ENCODE measurements at regions not wholly inside any gene's neighbourhood (a gene's known extent, or its start where the extent isn't known, plus 50 kb on each side); places are given as distances from the start of the nearest gene placed in this dataset.

- TF ChIP-seq SIN3A (IDR thresholded peaks at IDR 0.05; ENCODE audit: borderline replicate concordance, insufficient read depth, low read depth, low read length) = no peak
- Histone ChIP-seq H3K9me3 (ENCODE audit: control insufficient read depth, insufficient read depth, low read depth, low read length) (no peaks in the 10 kb centered on the region), H3K4me1 (ENCODE audit: control insufficient read depth, insufficient read depth, low read length) (0 out of 2 replicates have a peak, but pooled peaks cover 4% of the 10 kb centered on the region), H3K27ac (ENCODE audit: low read length) (no peak overlapping the region), H3K4me3 (ENCODE audit: low read depth in 2 of 2, low read length in 2 of 2) (no peak overlapping the region), H3K27me3 (ENCODE audit: control insufficient read depth, insufficient read depth, low read length) (no peaks in the 10 kb centered on the region), H3K36me3 (ENCODE audit: control insufficient read depth, insufficient read depth, low read length) (no peaks in the 10 kb centered on the region)
- CTCF ChIA-PET = no interaction called here
- no TSS peak for BruUV-seq (replicated peaks)
- in situ Hi-C loops (cut with HindIII; ENCODE audit: low pct_unique_long_range_greater_than_20kb, low sequenced_read_pairs) (no loop called here), intact Hi-C loops (cut with micrococcal nuclease; ENCODE audit: unreplicated experiment) (no loop called here)
- no peak for ATAC-seq
- POLR2A ChIA-PET = no interaction called here
- no peak for DNase-seq (ENCODE audit: low read depth, low spot score)
Measured at GRCh38 chr2:15734674-15735483, 143.2 kb downstream of the DDX1 start.

GRCh38 chr2:15735484-15736326 lies 144.0 kb downstream of the DDX1 start:
- no peak overlapping the region for H3K4me3 ChIP-seq (ENCODE audit: low read depth in 2 of 2, low read length in 2 of 2)
- TF ChIP-seq CTCF (IDR thresholded peaks at IDR 0.05) (no peak), REST (IDR thresholded peaks at IDR 0.05; ENCODE audit: insufficient read depth in 1 of 2, low read depth in 2 of 2, low read length in 1 of 2) (no peak), POLR2AphosphoS5 (IDR thresholded peaks at IDR 0.05; ENCODE audit: low read depth, low read length) (no peak), TCF7L2 (IDR thresholded peaks at IDR 0.05; ENCODE audit: low read depth, low read length) (no peak), SIN3A (IDR thresholded peaks at IDR 0.05; ENCODE audit: borderline replicate concordance, insufficient read depth, low read depth, low read length) (no peak)
- no peak for DNase-seq (ENCODE audit: low read depth, low spot score)
- CTCF ChIA-PET = no interaction called here
- ATAC-seq = no peak
- 0 out of 2 replicates have a peak, but pooled peaks cover 3% of the 10 kb centered on the region for H3K4me1 ChIP-seq (ENCODE audit: control insufficient read depth, insufficient read depth, low read length)
- H3K9me3 ChIP-seq (ENCODE audit: control insufficient read depth, insufficient read depth, low read depth, low read length) = no peaks in the 10 kb centered on the region
- H3K27me3 ChIP-seq (ENCODE audit: control insufficient read depth, insufficient read depth, low read length) = no peaks in the 10 kb centered on the region
- no TSS peak for BruUV-seq (replicated peaks)
- POLR2A ChIA-PET = no interaction called here
- no peaks in the 10 kb centered on the region for H3K36me3 ChIP-seq (ENCODE audit: control insufficient read depth, insufficient read depth, low read length)
- intact Hi-C loops (cut with micrococcal nuclease; ENCODE audit: unreplicated experiment) = no loop called here
- in situ Hi-C loops (cut with HindIII; ENCODE audit: low pct_unique_long_range_greater_than_20kb, low sequenced_read_pairs) = no loop called here
- no peak overlapping the region for H3K27ac ChIP-seq (ENCODE audit: low read length)
